ENCODE measurements at regions not wholly inside any gene's neighbourhood (a gene's known extent, or its start where the extent isn't known, plus 50 kb on each side); places are given as distances from the start of the nearest gene placed in this dataset.

DNA sequence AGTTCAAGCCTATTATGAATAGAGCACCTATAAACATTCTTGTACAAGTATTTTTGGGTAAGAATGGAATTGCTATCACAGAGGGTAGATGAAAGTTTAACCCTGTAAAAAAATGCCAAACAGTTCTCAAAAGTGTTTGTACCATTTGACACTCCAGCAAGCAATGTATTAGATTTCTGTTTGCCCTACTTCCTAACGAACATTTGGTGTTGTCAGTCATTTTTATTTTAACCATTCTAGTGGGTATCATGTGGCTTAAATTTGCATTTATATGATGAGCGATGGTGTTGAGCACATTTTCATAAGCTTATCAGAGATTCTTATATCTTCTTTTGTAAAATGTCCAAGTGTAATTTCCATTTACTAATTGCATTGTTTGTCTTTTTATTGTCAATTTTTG is 608.2 kb upstream of the ACVR2A start:
- no peak overlapping the region for H2AFZ ChIP-seq
- H3K4me2 ChIP-seq, result no peak overlapping the region
- no TSS peak for BruUV-seq (replicated peaks)
- POLR2A ChIA-PET (ENCODE audit: unreplicated experiment), result no interaction called here
- no peaks in the 10 kb centered on the region for H3K9me3 ChIP-seq (ENCODE audit: insufficient read depth, low read depth)
- no peak overlapping the region for H3K27ac ChIP-seq
- no peaks in the 10 kb centered on the region for H4K20me1 ChIP-seq (ENCODE audit: insufficient read depth)
- CTCF ChIA-PET, result no interaction called here
- no peaks in the 10 kb centered on the region for H3K36me3 ChIP-seq (ENCODE audit: low read depth)
- H3K4me1 ChIP-seq (replicated peaks; ENCODE audit: insufficient read depth), result 0 out of 2 replicates have a peak, but pooled peaks cover 3% of the 10 kb centered on the region
- TF ChIP-seq, protein P1, sequence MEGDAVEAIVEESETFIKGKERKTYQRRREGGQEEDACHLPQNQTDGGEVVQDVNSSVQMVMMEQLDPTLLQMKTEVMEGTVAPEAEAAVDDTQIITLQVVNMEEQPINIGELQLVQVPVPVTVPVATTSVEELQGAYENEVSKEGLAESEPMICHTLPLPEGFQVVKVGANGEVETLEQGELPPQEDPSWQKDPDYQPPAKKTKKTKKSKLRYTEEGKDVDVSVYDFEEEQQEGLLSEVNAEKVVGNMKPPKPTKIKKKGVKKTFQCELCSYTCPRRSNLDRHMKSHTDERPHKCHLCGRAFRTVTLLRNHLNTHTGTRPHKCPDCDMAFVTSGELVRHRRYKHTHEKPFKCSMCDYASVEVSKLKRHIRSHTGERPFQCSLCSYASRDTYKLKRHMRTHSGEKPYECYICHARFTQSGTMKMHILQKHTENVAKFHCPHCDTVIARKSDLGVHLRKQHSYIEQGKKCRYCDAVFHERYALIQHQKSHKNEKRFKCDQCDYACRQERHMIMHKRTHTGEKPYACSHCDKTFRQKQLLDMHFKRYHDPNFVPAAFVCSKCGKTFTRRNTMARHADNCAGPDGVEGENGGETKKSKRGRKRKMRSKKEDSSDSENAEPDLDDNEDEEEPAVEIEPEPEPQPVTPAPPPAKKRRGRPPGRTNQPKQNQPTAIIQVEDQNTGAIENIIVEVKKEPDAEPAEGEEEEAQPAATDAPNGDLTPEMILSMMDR (conservative IDR thresholded peaks at IDR 0.05), result no peak
- TF ChIP-seq EZH2 (IDR thresholded peaks at IDR 0.05; ENCODE audit: low read depth), result no peak
- H3K27me3 ChIP-seq (ENCODE audit: insufficient read depth, low read depth), result no peaks in the 10 kb centered on the region
- intact Hi-C loops (cut with micrococcal nuclease; ENCODE audit: unreplicated experiment), result no loop called here
- no peak for DNase-seq
- no peak overlapping the region for H3K4me3 ChIP-seq
- no peaks in the 10 kb centered on the region for H3K9me2 ChIP-seq (ENCODE audit: insufficient read depth)
- no peaks in the 10 kb centered on the region for H3F3A ChIP-seq (ENCODE audit: insufficient read depth, low read depth)
- no peaks in the 10 kb centered on the region for H3K79me2 ChIP-seq (ENCODE audit: low read depth)

DNA sequence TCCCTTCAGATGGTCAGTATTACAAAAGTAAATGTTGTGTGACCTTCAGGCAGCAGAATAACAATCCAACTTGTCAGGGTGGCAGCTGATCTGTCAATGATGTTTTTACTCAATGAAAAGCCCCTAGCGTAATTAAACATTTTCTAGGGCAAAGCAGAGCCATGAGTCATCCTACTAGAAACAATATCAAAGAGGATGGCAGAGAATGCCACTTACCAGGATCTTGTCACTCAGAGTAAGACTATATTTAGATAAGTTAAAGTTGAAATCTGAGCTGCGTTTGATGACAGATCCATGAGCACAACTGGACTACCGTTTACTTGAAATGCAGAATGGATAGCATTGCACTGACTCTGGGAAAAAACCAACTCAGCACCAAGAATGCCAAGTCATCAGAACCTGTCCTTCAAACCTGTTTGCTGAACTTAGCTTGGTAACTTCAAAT is 612.6 kb upstream of the ACVR2A start:
- H3K36me3 ChIP-seq (ENCODE audit: low read depth), result no peaks in the 10 kb centered on the region
- CTCF ChIA-PET, result no interaction called here
- H3K79me2 ChIP-seq (ENCODE audit: low read depth), result no peaks in the 10 kb centered on the region
- no TSS peak for BruUV-seq (replicated peaks)
- no peaks in the 10 kb centered on the region for H4K20me1 ChIP-seq (ENCODE audit: insufficient read depth)
- H2AFZ ChIP-seq, result no peak overlapping the region
- H3F3A ChIP-seq (ENCODE audit: insufficient read depth, low read depth), result no peaks in the 10 kb centered on the region
- POLR2A ChIA-PET (ENCODE audit: unreplicated experiment), result interaction anchor here (0.6 kb wide), 1 partner anchor 277 kb away, joined by 4 read pairs; no protein-coding TSS in a partner anchor
- H3K27me3 ChIP-seq (ENCODE audit: insufficient read depth, low read depth), result no peaks in the 10 kb centered on the region
- peak in 1 of 2 experiments; percentile 35 for DNase-seq
- intact Hi-C loops (cut with micrococcal nuclease; ENCODE audit: unreplicated experiment), result no loop called here
- 0 out of 2 replicates have a peak overlapping the region, but pooled peaks have one; percentile 19 for H3K4me2 ChIP-seq
- TF ChIP-seq, protein P1 (conservative IDR thresholded peaks at IDR 0.05), result no peak
- TF ChIP-seq EZH2 (IDR thresholded peaks at IDR 0.05; ENCODE audit: low read depth), result no peak
- no peaks in the 10 kb centered on the region for H3K9me3 ChIP-seq (ENCODE audit: insufficient read depth, low read depth)
- no peak overlapping the region for H3K27ac ChIP-seq
- H3K9me2 ChIP-seq (ENCODE audit: insufficient read depth), result no peaks in the 10 kb centered on the region
- H3K4me1 ChIP-seq (replicated peaks; ENCODE audit: insufficient read depth), result 0 out of 2 replicates have a peak, but pooled peaks cover 3% of the 10 kb centered on the region
- H3K4me3 ChIP-seq, result no peak overlapping the region

DNA sequence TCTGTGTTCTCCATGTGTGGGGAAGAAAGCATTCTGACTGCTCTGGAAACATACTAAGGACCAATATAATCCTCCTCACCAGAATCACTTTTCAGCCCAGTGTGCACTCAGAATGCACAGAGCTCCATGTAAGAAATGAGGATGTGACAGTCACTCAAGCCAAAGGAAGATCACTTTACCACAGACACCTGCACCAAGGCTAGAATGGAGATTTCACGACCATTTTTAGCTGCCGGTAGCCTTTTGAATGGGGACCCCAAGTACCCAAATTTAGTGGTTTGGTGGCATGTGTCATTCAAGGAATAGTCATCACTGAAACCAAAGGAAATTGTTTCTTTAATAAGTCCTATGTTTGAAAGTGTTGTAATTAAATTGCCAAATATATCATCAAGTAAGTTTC is 613.2 kb upstream of the ACVR2A start:
- Histone ChIP-seq H3F3A (ENCODE audit: insufficient read depth, low read depth) (no peaks in the 10 kb centered on the region), H3K27me3 (ENCODE audit: insufficient read depth, low read depth) (no peaks in the 10 kb centered on the region), H3K9me3 (ENCODE audit: insufficient read depth, low read depth) (no peaks in the 10 kb centered on the region), H3K4me2 (no peak overlapping the region), H3K4me1 (replicated peaks; ENCODE audit: insufficient read depth) (0 out of 2 replicates have a peak, but pooled peaks cover 3% of the 10 kb centered on the region), H4K20me1 (ENCODE audit: insufficient read depth) (no peaks in the 10 kb centered on the region), H3K79me2 (ENCODE audit: low read depth) (no peaks in the 10 kb centered on the region), H3K9me2 (ENCODE audit: insufficient read depth) (no peaks in the 10 kb centered on the region), H3K27ac (no peak overlapping the region), H3K36me3 (ENCODE audit: low read depth) (no peaks in the 10 kb centered on the region), H2AFZ (no peak overlapping the region), H3K4me3 (no peak overlapping the region)
- intact Hi-C loops (cut with micrococcal nuclease; ENCODE audit: unreplicated experiment), result no loop called here
- POLR2A ChIA-PET (ENCODE audit: unreplicated experiment), result no interaction called here
- no TSS peak for BruUV-seq (replicated peaks)
- TF ChIP-seq, protein P1 (conservative IDR thresholded peaks at IDR 0.05), result no peak
- TF ChIP-seq EZH2 (IDR thresholded peaks at IDR 0.05; ENCODE audit: low read depth), result no peak
- CTCF ChIA-PET, result no interaction called here
- DNase-seq, result no peak
